ENCODE measurements at regions not wholly inside any gene's neighbourhood (a gene's known extent, or its start where the extent isn't known, plus 50 kb on each side); places are given as distances from the start of the nearest gene placed in this dataset.

- TF ChIP-seq CTCF (IDR thresholded peaks at IDR 0.05 in 4 of 5, conservative IDR thresholded peaks at IDR 0.05 in 1 of 5), result no peak
- no peak for TF ChIP-seq POLR2A (IDR thresholded peaks at IDR 0.05)
- ATAC-seq (no peak), DNase-seq (no peak)
- Histone ChIP-seq H3K4me3 (no peak overlapping the region), H3K36me3 (no peaks in the 10 kb centered on the region), H3K9me3 (no peaks in the 10 kb centered on the region), H3K4me1 (no peaks in the 10 kb centered on the region), H3K27ac (no peak overlapping the region), H3K27me3 (no peaks in the 10 kb centered on the region)
- intact Hi-C loops (cut with DNase I; ENCODE audit: low total_unique reads) (no loop called here), in situ Hi-C loops (cut with MboI; ENCODE audit: low sequenced_read_pairs in 4 of 4) (no loop called here)
Observed at GRCh38 chr13:66009241-66009640, 1220.9 kb downstream of the PCDH9 start.

GRCh38 chr13:66003558-66003957, 1226.6 kb downstream of the PCDH9 start:
- ATAC-seq, result no peak

GRCh38 chr13:66001140-66001539, 1229.0 kb downstream of the PCDH9 start:
- no peaks in the 10 kb centered on the region for H3K27me3 ChIP-seq
- no peaks in the 10 kb centered on the region for H3K4me1 ChIP-seq
- H3K9me3 ChIP-seq, result no peaks in the 10 kb centered on the region
- no peak overlapping the region for H3K4me3 ChIP-seq
- intact Hi-C loops (cut with DNase I; ENCODE audit: low total_unique reads), result no loop called here
- H3K27ac ChIP-seq, result no peak overlapping the region
- in situ Hi-C loops (cut with MboI; ENCODE audit: low sequenced_read_pairs in 4 of 4), result no loop called here
- H3K36me3 ChIP-seq, result no peaks in the 10 kb centered on the region
- ATAC-seq (no peak), DNase-seq (no peak)
- TF ChIP-seq POLR2A (IDR thresholded peaks at IDR 0.05) (no peak), CTCF (IDR thresholded peaks at IDR 0.05 in 4 of 5, conservative IDR thresholded peaks at IDR 0.05 in 1 of 5) (no peak)

More at GRCh38 chr13:66003558-66003957, 1226.6 kb downstream of the PCDH9 start:
- no peak for TF ChIP-seq POLR2A (IDR thresholded peaks at IDR 0.05)
- no peak for TF ChIP-seq CTCF (IDR thresholded peaks at IDR 0.05 in 4 of 5, conservative IDR thresholded peaks at IDR 0.05 in 1 of 5)
- no peak for DNase-seq
- intact Hi-C loops (cut with DNase I; ENCODE audit: low total_unique reads) (no loop called here), in situ Hi-C loops (cut with MboI; ENCODE audit: low sequenced_read_pairs in 4 of 4) (no loop called here)
- no peaks in the 10 kb centered on the region for H3K9me3 ChIP-seq
- H3K27ac ChIP-seq, result no peak overlapping the region
- H3K4me3 ChIP-seq, result no peak overlapping the region
- no peaks in the 10 kb centered on the region for H3K27me3 ChIP-seq
- no peaks in the 10 kb centered on the region for H3K36me3 ChIP-seq
- no peaks in the 10 kb centered on the region for H3K4me1 ChIP-seq

GRCh38 chr13:65999411-65999810, 1230.7 kb downstream of the PCDH9 start:
- Histone ChIP-seq H3K27ac (no peak overlapping the region), H3K27me3 (no peaks in the 10 kb centered on the region), H3K4me3 (no peak overlapping the region), H3K9me3 (no peaks in the 10 kb centered on the region), H3K4me1 (no peaks in the 10 kb centered on the region), H3K36me3 (no peaks in the 10 kb centered on the region)
- TF ChIP-seq CTCF (IDR thresholded peaks at IDR 0.05 in 4 of 5, conservative IDR thresholded peaks at IDR 0.05 in 1 of 5) (no peak), POLR2A (IDR thresholded peaks at IDR 0.05) (no peak)
- in situ Hi-C loops (cut with MboI; ENCODE audit: low sequenced_read_pairs in 4 of 4), result no loop called here
- DNase-seq, result no peak
- ATAC-seq, result no peak
- intact Hi-C loops (cut with DNase I; ENCODE audit: low total_unique reads), result no loop called here

GRCh38 chr13:65990684-65991083, 1239.5 kb downstream of the PCDH9 start:
- TF ChIP-seq CTCF (IDR thresholded peaks at IDR 0.05 in 4 of 5, conservative IDR thresholded peaks at IDR 0.05 in 1 of 5) (no peak), POLR2A (IDR thresholded peaks at IDR 0.05) (no peak)
- DNase-seq (no peak), ATAC-seq (no peak)
- Histone ChIP-seq H3K27me3 (no peaks in the 10 kb centered on the region), H3K36me3 (no peaks in the 10 kb centered on the region), H3K4me3 (no peak overlapping the region), H3K4me1 (no peaks in the 10 kb centered on the region), H3K9me3 (no peaks in the 10 kb centered on the region), H3K27ac (no peak overlapping the region)
- in situ Hi-C loops (cut with MboI; ENCODE audit: low sequenced_read_pairs in 4 of 4) (no loop called here), intact Hi-C loops (cut with DNase I; ENCODE audit: low total_unique reads) (no loop called here)

All from gastrocnemius medialis (tissue), 4 donors.